IMR-90 (cell line): ENCODE measurements at regions not wholly inside any gene's neighbourhood (a gene's known extent, or its start where the extent isn't known, plus 50 kb on each side); places are given as distances from the start of the nearest gene placed in this dataset.
"Not testable (repeated sequence)": the region's sequence is repeated elsewhere in the genome, so short reads cannot be mapped to it uniquely, and the experiment has no call there.

Experiments used
- ATAC-seq: fragments of 200-7000 bp; cut with Tn5 transposase; 2 replicates; pipeline ENCODE4 v1.9.1; 2020; ENCODE audit warnings: low read depth, mild to moderate bottlenecking, moderate library complexity
- BruUV-seq: library from RNA; stranded (reverse); fragments of 400-500 nt; replicated peaks from 2 replicates; lab custom pipeline; 2021; lab: Mats Ljungman, UMichigan
- CTCF ChIA-PET: fragments of 300-600 bp; formaldehyde crosslinking; extraction: SDS; loops from one replicate; lab custom pipeline; 2021; ENCODE audit warnings: antibody characterized with exemption; lab: Yijun Ruan, JAX
- POLR2A ChIA-PET: fragments of 300-600 bp; sonication (Branson Sonifier 250); formaldehyde crosslinking; loops from one replicate; lab custom pipeline; 2022; ENCODE audit warnings: antibody characterized with exemption; ENCODE audit not compliant: unreplicated experiment; lab: Charles Lee
- DNase-seq: peaks from one replicate; pipeline ENCODE4 v3.0.0; 2013
- H2AFZ ChIP-seq: replicated peaks from 2 replicates; pipeline ENCODE3; 2013; ENCODE audit warnings: low read length, mild to moderate bottlenecking; ENCODE audit not compliant: poor library complexity
- H2AK5ac ChIP-seq: 2 replicates; pipeline ENCODE4 v1.6.1; 2013; ENCODE audit warnings: low read depth, low read length, inconsistent platforms
- H2AK9ac ChIP-seq: replicated peaks from 2 replicates; pipeline ENCODE3; 2013; ENCODE audit warnings: mild to moderate bottlenecking, low read depth, low read length, moderate library complexity; ENCODE audit not compliant: poor library complexity
- H2BK120ac ChIP-seq: 2 replicates; pipeline ENCODE4 v1.6.1; 2013; ENCODE audit warnings: low read depth, low read length, inconsistent platforms
- H2BK15ac ChIP-seq: 3 replicates; pipeline ENCODE4 v1.6.1; 2013; ENCODE audit warnings: low read depth, low read length, inconsistent platforms
- H2BK20ac ChIP-seq: 2 replicates; pipeline ENCODE4 v1.6.1; 2013; ENCODE audit warnings: low read depth, mild to moderate bottlenecking, inconsistent platforms, low read length, moderate library complexity
- H2BK5ac ChIP-seq: 2 replicates; pipeline ENCODE4 v1.6.1; 2013; ENCODE audit warnings: mild to moderate bottlenecking, low read depth, low read length, inconsistent platforms; ENCODE audit not compliant: poor library complexity, severe bottlenecking
- H3K14ac ChIP-seq: replicated peaks from 2 replicates; pipeline ENCODE4 v1.6.1; 2013; ENCODE audit warnings: low read depth, low read length, inconsistent platforms
- H3K18ac ChIP-seq: 2 replicates; pipeline ENCODE4 v1.6.1; 2013; ENCODE audit warnings: low read depth, low read length, control low read depth
- H3K23ac ChIP-seq: 2 replicates; pipeline ENCODE4 v1.6.1; 2013; ENCODE audit warnings: low read depth, low read length, inconsistent platforms
- H3K27ac ChIP-seq: 2 replicates; pipeline ENCODE4 v1.5.1; 2013; ENCODE audit warnings: mild to moderate bottlenecking, control low read depth, low read length; ENCODE audit not compliant: insufficient read depth
- H3K27me3 ChIP-seq: 2 replicates; pipeline ENCODE4 v1.6.1; 2013; ENCODE audit warnings: low read length; ENCODE audit not compliant: control insufficient read depth, insufficient read depth
- H3K36me3 ChIP-seq: 2 replicates; pipeline ENCODE4 v1.6.1; 2013; ENCODE audit warnings: low read length, mixed read lengths; ENCODE audit not compliant: control insufficient read depth, insufficient read depth
- H3K4ac ChIP-seq: 2 replicates; pipeline ENCODE4 v1.6.1; 2013; ENCODE audit warnings: low read depth, low read length, inconsistent platforms
- H3K4me1 ChIP-seq: 2 replicates; pipeline ENCODE4 v1.6.1; 2013; ENCODE audit warnings: low read length, mixed read lengths; ENCODE audit not compliant: control insufficient read depth, insufficient read depth
- H3K4me2 ChIP-seq: 2 replicates; pipeline ENCODE4 v1.6.1; 2013; ENCODE audit warnings: low read depth, mild to moderate bottlenecking, control low read depth, low read length, moderate library complexity
- H3K4me3 ChIP-seq: 2 replicates; pipeline ENCODE4 v1.5.1; 2013; ENCODE audit warnings: low read depth, mild to moderate bottlenecking, control low read depth, low read length, moderate library complexity; ENCODE audit not compliant: insufficient read depth
- H3K56ac ChIP-seq: 2 replicates; pipeline ENCODE4 v1.6.1; 2013; ENCODE audit warnings: low read length, inconsistent platforms; ENCODE audit not compliant: insufficient read depth; ENCODE audit errors: extremely low read depth
- H3K79me1 ChIP-seq, 2 experiments: 2 replicates each; pipeline ENCODE4 v1.6.1; 2013; ENCODE audit warnings: low read length in 2 of 2, inconsistent platforms in 1 of 2, low read depth in 1 of 2
- H3K9ac ChIP-seq: 2 replicates; pipeline ENCODE4 v1.6.1; 2013; ENCODE audit warnings: low read depth, low read length, control low read depth
- H3K9me1 ChIP-seq: 2 replicates; pipeline ENCODE4 v1.6.1; 2013; ENCODE audit warnings: low read length, inconsistent platforms; ENCODE audit not compliant: insufficient read depth
- H3K9me3 ChIP-seq: 2 replicates; pipeline ENCODE4 v1.6.1; 2013; ENCODE audit warnings: low read length; ENCODE audit not compliant: control insufficient read depth, insufficient read depth
- H4K20me1 ChIP-seq: 2 replicates; pipeline ENCODE4 v1.6.1; 2013; ENCODE audit warnings: low read length, inconsistent platforms; ENCODE audit not compliant: insufficient read depth
- H4K5ac ChIP-seq: 2 replicates; pipeline ENCODE4 v1.6.1; 2013; ENCODE audit warnings: mild to moderate bottlenecking, low read depth, low read length, control low read depth
- H4K8ac ChIP-seq, 2 experiments: 2 replicates each; pipeline ENCODE4 v1.6.1; 2013; ENCODE audit warnings: low read depth in 2 of 2, low read length in 2 of 2, control low read depth in 1 of 2, inconsistent platforms in 1 of 2
- H4K91ac ChIP-seq: 2 replicates; pipeline ENCODE4 v1.6.1; 2013; ENCODE audit warnings: low read depth, low read length, inconsistent platforms; ENCODE audit not compliant: insufficient read depth
- BHLHE40 ChIP-seq: fragments of 150-350 bp; IDR thresholded peaks from 2 replicates; pipeline ENCODE4 v1.6.1; 2016; ENCODE audit warnings: mild to moderate bottlenecking, low read depth, low read length
- CEBPB ChIP-seq: IDR thresholded peaks from 2 replicates; pipeline ENCODE4 v1.6.1; 2012; ENCODE audit warnings: low read depth, low read length, improper control_type of control experiment
- WGBS, 2 experiments: methylation state at CpG; one replicate each; pipeline versions ENCODE4 v1.1.5 to v1.1.7; 2013; ENCODE audit warnings: missing lambda C conversion rate in 2 of 2; ENCODE audit not compliant: insufficient read length in 1 of 2; ENCODE audit errors: extremely low coverage in 2 of 2; 5-methylcytosine and 5-hydroxymethylcytosine counted together
- dilution Hi-C: fragments of 300-500 bp; cut with HindIII; formaldehyde crosslinking; loops from one replicate; pipeline ENCODE4 v1.14.3; 2018; ENCODE audit warnings: low sequenced_read_pairs; ENCODE audit not compliant: unreplicated experiment
- in situ Hi-C: fragments of 300-500 bp; cut with MboI; formaldehyde crosslinking; loops from 3 replicates; pipeline ENCODE4 v1.14.3; 2019; ENCODE audit warnings: low sequenced_read_pairs, inconsistent platforms, mixed read lengths
- intact Hi-C: fragments of 100-400 bp; cut with micrococcal nuclease; formaldehyde crosslinking; loops from 2 replicates; pipeline ENCODE4 v1.10.0; 2022

DNA sequence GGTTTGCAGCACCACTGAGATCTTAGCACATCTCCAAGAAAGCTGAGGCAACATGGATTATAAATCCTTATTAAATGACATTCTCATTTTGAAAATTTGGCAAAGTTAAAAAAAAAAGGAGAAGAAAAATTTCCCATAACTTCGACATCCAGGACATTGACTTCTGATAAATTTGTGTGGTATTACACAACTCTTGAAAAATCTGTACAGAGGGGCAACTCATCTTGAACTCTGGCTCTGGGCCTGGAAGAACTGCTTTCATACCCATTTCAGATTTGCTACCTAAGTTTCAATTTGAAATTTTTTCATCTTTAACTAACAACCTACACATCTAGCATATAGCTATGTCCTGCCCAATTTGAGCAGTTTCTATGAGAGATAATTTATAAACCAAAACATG lies 118.0 kb upstream of the UGP2 start:
- Histone ChIP-seq H2BK20ac (no peak overlapping the region), H4K91ac (no peak overlapping the region), H3K14ac (no peak overlapping the region), H3K4me1 (no peaks in the 10 kb centered on the region), H3K4me3 (no peak overlapping the region), H4K5ac (no peak overlapping the region), H3K27me3 (no peaks in the 10 kb centered on the region), H3K36me3 (no peaks in the 10 kb centered on the region), H2BK5ac (no peak overlapping the region), H3K9ac (no peak overlapping the region), H3K9me1 (no peaks in the 10 kb centered on the region), H4K8ac (no peak overlapping the region), H3K27ac (no peak overlapping the region), H3K18ac (no peak overlapping the region), H2AK5ac (no peak overlapping the region), H2AK9ac (no peak overlapping the region), H2AFZ (no peak overlapping the region), H3K4ac (no peak overlapping the region), H3K23ac (no peak overlapping the region), H2BK120ac (no peak overlapping the region), H4K20me1 (no peaks in the 10 kb centered on the region), H3K4me2 (no peak overlapping the region), H2BK15ac (no peak overlapping the region), H3K79me1 (no peaks in the 10 kb centered on the region), H3K56ac (no peak overlapping the region), H3K9me3 (no peaks in the 10 kb centered on the region)
- CTCF ChIA-PET, result no interaction called here
- WGBS, 2 experiments, result no CpG with 5 or more reads among the region's 1 CpG
- ATAC-seq (no peak), DNase-seq (no peak)
- TF ChIP-seq CEBPB (0 out of 2 replicates have a peak, but pooled peaks have one; percentile 16), BHLHE40 (no peak)
- in situ Hi-C loops, result no loop called here
- BruUV-seq, result no TSS peak
- POLR2A ChIA-PET, result interaction anchor here (0.9 kb wide), 1 partner anchor 67 kb away, joined by 3 read pairs; no protein-coding TSS in a partner anchor
- intact Hi-C loops, result no loop called here
- dilution Hi-C loops, result no loop called here

DNA sequence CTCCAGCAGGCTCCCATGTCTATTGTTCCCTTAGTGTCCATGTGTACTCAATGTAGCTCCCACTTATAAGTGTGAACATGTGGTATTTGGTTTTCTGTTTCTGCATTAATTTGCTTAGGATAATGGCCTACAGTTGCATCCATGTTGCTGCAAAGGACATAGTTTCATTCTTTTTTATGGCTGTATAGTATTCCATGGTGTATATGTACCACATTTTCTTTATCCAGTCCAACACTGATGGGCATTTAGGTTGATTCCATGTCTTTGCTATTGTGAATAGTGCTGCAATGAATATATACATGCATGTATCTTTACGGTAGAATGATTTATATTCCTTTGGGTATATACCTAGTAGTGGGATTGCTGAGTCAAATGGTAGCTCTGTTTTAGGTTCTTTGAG lies 116.5 kb upstream of the UGP2 start:
- BruUV-seq, intact Hi-C loops: not testable (repeated sequence)
- no CpG with 5 or more reads among the region's 1 CpG for WGBS, 2 experiments

More for the DNA sequence above, 116.5 kb upstream of the UGP2 start:
- dilution Hi-C loops, H2BK15ac ChIP-seq, H3K18ac ChIP-seq, H3K4me2 ChIP-seq, H4K91ac ChIP-seq, H3K27me3 ChIP-seq, H3K9me1 ChIP-seq, H2BK5ac ChIP-seq, H3K23ac ChIP-seq, CTCF ChIA-PET, H3K9me3 ChIP-seq, H3K79me1 ChIP-seq, H2BK20ac ChIP-seq, H4K5ac ChIP-seq, H3K4me1 ChIP-seq, H3K14ac ChIP-seq, H3K4me3 ChIP-seq, H2BK120ac ChIP-seq, H2AK5ac ChIP-seq, DNase-seq, H2AK9ac ChIP-seq, H3K27ac ChIP-seq, H3K4ac ChIP-seq, H4K20me1 ChIP-seq, in situ Hi-C loops, H3K9ac ChIP-seq, H2AFZ ChIP-seq, POLR2A ChIA-PET, H3K36me3 ChIP-seq, ATAC-seq, H4K8ac ChIP-seq, H3K56ac ChIP-seq: not testable (repeated sequence)
